ENCODE measurements at regions not wholly inside any gene's neighbourhood (a gene's known extent, or its start where the extent isn't known, plus 50 kb on each side); places are given as distances from the start of the nearest gene placed in this dataset.

DNA sequence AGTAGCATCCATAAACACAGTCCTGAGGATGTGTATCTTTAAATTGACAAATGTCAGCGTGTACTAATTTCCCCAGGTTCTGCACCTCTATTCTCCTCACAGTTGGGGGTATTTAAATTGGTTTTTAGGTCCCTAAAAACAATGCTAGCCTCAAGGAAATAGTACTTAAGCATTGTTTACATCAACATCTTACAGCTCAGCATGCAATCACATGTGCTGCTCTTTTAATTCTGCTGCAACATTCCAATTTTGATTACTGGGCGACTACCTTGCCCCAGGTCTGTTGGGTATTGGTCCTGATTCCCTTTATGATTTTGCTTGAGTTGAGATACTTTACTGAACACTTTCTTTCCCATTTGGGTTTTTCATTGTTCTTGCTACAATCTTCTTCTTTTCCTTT is 616.6 kb downstream of the CCER1 start:
- no peaks in the 10 kb centered on the region for H3K36me3 Mint-ChIP-seq (ENCODE audit: low read depth)
- POLR2A ChIA-PET, result no interaction called here

GRCh38 chr12:90337018-90337417 is 618.0 kb downstream of the CCER1 start:
- intact Hi-C loops (cut with micrococcal nuclease), result loop anchor here (10.0 kb wide), 1 partner anchor 792 kb away; no protein-coding TSS in a partner anchor
- Mint-ChIP-seq H3K36me3 (ENCODE audit: low read depth) (no peaks in the 10 kb centered on the region), H3K4me3 (no peak overlapping the region), H3K27me3 (peaks cover 5% of the 10 kb centered on the region), H3K27ac (no peak overlapping the region), H3K4me1 (no peaks in the 10 kb centered on the region), H3K9me3 (no peaks in the 10 kb centered on the region)
- ChIA-PET CTCF (no interaction called here), POLR2A (no interaction called here)
- TF ChIP-seq CTCF (IDR thresholded peaks at IDR 0.05), result no peak
- DNase-seq, result no peak
- ATAC-seq (ENCODE audit: low read depth), result no peak

More for the DNA sequence above, 616.6 kb downstream of the CCER1 start:
- CTCF ChIA-PET, result no interaction called here
- DNase-seq (no peak), ATAC-seq (ENCODE audit: low read depth) (no peak)
- Mint-ChIP-seq H3K4me1 (no peaks in the 10 kb centered on the region), H3K4me3 (no peak overlapping the region), H3K9me3 (no peaks in the 10 kb centered on the region), H3K27me3 (peaks cover 9% of the 10 kb centered on the region), H3K27ac (no peak overlapping the region)
- intact Hi-C loops (cut with micrococcal nuclease), result loop anchor here (10.0 kb wide), 1 partner anchor 794 kb away; no protein-coding TSS in a partner anchor
- no peak for TF ChIP-seq CTCF (IDR thresholded peaks at IDR 0.05)

GRCh38 chr12:90335566-90335965 is 619.4 kb downstream of the CCER1 start:
- Mint-ChIP-seq H3K27me3 (peaks cover 4% of the 10 kb centered on the region), H3K4me1 (no peaks in the 10 kb centered on the region), H3K4me3 (no peak overlapping the region), H3K36me3 (ENCODE audit: low read depth) (no peaks in the 10 kb centered on the region), H3K9me3 (no peaks in the 10 kb centered on the region), H3K27ac (no peak overlapping the region)
- intact Hi-C loops (cut with micrococcal nuclease), result loop anchor here (10.0 kb wide), 1 partner anchor 791 kb away; no protein-coding TSS in a partner anchor
- POLR2A ChIA-PET, result no interaction called here
- DNase-seq, result no peak
- ATAC-seq (ENCODE audit: low read depth), result no peak
- no peak for TF ChIP-seq CTCF (IDR thresholded peaks at IDR 0.05)
- CTCF ChIA-PET, result no interaction called here

DNA sequence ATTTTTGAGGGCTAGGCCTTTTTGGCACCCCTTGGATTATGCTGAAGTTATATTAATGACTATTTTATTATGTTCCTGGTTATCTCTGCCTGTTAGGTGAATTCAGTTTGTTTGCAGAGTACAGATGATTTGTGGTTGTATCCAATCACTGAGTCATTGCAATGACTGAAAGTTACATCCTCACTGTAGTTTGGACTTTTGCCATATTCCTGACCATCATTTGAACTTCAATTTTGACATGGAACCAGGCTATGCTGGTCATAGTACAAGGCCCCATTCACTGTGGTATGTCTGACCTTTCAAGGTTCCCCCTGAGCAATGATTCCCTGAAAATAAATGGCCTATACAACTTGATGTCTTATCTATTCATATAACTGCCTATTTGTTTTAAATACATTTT is 621.0 kb downstream of the CCER1 start:
- Mint-ChIP-seq H3K4me3 (no peak overlapping the region), H3K27ac (no peak overlapping the region), H3K27me3 (no peaks in the 10 kb centered on the region), H3K4me1 (no peaks in the 10 kb centered on the region), H3K36me3 (ENCODE audit: low read depth) (no peaks in the 10 kb centered on the region), H3K9me3 (no peaks in the 10 kb centered on the region)
- ChIA-PET POLR2A (no interaction called here), CTCF (no interaction called here)
- intact Hi-C loops (cut with micrococcal nuclease), result loop anchor here (10.0 kb wide), 1 partner anchor 789 kb away; no protein-coding TSS in a partner anchor
- ATAC-seq (ENCODE audit: low read depth) (no peak), DNase-seq (no peak)
- no peak for TF ChIP-seq CTCF (IDR thresholded peaks at IDR 0.05)

DNA sequence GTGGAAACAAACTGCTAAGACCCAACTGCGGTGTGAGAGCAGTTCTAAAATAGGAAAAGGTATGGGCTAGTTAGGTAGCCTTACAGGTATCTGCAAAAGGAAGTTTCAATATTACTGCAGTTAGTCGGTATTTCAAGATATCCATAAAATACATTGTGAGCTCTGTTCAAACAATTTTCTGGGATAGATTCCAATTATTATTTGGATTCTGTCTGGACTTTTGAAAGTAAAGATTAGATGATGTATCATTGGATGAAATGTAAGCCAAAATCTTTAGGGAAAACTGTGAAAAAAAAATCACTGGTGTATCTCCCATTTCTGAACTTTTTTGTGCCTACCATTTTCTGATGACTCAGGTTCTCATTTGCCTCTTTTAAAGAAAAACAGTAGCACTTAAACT is 621.6 kb downstream of the CCER1 start:
- CTCF ChIA-PET, result no interaction called here
- intact Hi-C loops (cut with micrococcal nuclease), result loop anchor here (10.0 kb wide), 1 partner anchor 789 kb away; no protein-coding TSS in a partner anchor
- DNase-seq (no peak), ATAC-seq (ENCODE audit: low read depth) (no peak)
- Mint-ChIP-seq H3K4me3 (no peak overlapping the region), H3K27ac (no peak overlapping the region), H3K9me3 (no peaks in the 10 kb centered on the region), H3K4me1 (no peaks in the 10 kb centered on the region), H3K36me3 (ENCODE audit: low read depth) (no peaks in the 10 kb centered on the region), H3K27me3 (no peaks in the 10 kb centered on the region)
- TF ChIP-seq CTCF (IDR thresholded peaks at IDR 0.05), result no peak
- POLR2A ChIA-PET, result no interaction called here

All from activated B cell treated with CpG ODN at 0.5 μM for 24 hours (primary cell).